Lower leg skin (tissue), 4 donors: ENCODE measurements at regions not wholly inside any gene's neighbourhood (a gene's known extent, or its start where the extent isn't known, plus 50 kb on each side); places are given as distances from the start of the nearest gene placed in this dataset.

ENCODE experiments used
- DNase-seq, 2 donors: peaks; one replicate each; pipeline ENCODE4 v3.0.0-alpha.2; 2019; ENCODE audit warnings: low spot score in 2 of 2
- H3K4me3 ChIP-seq: fragments of 200-600 bp; sonication (generic); 2 replicates; pipeline ENCODE4 v1.5.1; 2017; ENCODE audit warnings: mild to moderate bottlenecking, low read depth; ENCODE audit not compliant: poor library complexity, severe bottlenecking
- POLR2A ChIP-seq, 2 donors: fragments of 450-650 bp; IDR thresholded peaks; one replicate each; pipeline ENCODE4 v1.6.1; 2016 to 2017; ENCODE audit warnings: antibody characterized with exemption in 2 of 2, mild to moderate bottlenecking in 1 of 2, moderate library complexity in 1 of 2
- WGBS, 2 donors: methylation state at CpG; one replicate each; pipeline ENCODE4 v1.1.5; 2018; 5-methylcytosine and 5-hydroxymethylcytosine counted together
- intact Hi-C: fragments of 100-400 bp; cut with DNase I; formaldehyde crosslinking; loops from one replicate; pipeline ENCODE4 v1.15.0; 2023; ENCODE audit warnings: low total_unique reads
- microRNA-seq, 2 donors: library from miRNA; unstranded; fragments of <30 nt; microRNA quantifications; one replicate each; pipeline ENCODE4, GENCODE V29; 2016; ENCODE audit warnings: borderline replicate concordance in 2 of 2, borderline number of aligned reads in 1 of 2
- TF ChIP-seq, protein P1 (sequence below), 3 donors: fragments of 450-650 bp; IDR thresholded peaks; one replicate each; pipeline ENCODE4 v1.5.1; 2016; ENCODE audit warnings: antibody characterized with exemption in 3 of 3, mild to moderate bottlenecking in 3 of 3, moderate library complexity in 2 of 3

DNA sequence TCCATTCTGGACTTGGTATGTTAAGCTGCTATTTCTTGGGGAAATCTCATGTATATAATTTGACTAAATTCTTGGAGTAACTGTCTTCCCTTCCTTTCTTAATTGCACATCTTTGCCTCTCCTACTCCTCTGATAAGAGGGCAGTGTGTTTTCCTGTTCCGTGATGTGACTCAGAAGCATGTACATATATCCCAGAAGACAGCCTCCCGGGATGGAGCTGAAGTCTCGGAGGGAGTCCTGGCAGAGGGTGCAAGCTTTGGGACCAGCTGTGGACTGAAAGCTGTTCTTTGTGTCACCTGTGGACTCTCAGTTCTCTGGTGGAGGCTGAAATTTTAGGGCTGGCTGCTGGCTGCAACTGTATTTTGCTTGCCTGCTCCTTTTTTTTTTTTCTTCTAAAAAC lies 54.7 kb upstream of the MGAT5 start:
- TF ChIP-seq, protein P1, sequence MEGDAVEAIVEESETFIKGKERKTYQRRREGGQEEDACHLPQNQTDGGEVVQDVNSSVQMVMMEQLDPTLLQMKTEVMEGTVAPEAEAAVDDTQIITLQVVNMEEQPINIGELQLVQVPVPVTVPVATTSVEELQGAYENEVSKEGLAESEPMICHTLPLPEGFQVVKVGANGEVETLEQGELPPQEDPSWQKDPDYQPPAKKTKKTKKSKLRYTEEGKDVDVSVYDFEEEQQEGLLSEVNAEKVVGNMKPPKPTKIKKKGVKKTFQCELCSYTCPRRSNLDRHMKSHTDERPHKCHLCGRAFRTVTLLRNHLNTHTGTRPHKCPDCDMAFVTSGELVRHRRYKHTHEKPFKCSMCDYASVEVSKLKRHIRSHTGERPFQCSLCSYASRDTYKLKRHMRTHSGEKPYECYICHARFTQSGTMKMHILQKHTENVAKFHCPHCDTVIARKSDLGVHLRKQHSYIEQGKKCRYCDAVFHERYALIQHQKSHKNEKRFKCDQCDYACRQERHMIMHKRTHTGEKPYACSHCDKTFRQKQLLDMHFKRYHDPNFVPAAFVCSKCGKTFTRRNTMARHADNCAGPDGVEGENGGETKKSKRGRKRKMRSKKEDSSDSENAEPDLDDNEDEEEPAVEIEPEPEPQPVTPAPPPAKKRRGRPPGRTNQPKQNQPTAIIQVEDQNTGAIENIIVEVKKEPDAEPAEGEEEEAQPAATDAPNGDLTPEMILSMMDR (IDR thresholded peaks at IDR 0.05) = no peak
- TF ChIP-seq POLR2A (IDR thresholded peaks at IDR 0.05) = no peak
- intact Hi-C loops = loop anchor here (10.0 kb wide), 1 partner anchor 74 kb away; no protein-coding TSS in a partner anchor

DNA sequence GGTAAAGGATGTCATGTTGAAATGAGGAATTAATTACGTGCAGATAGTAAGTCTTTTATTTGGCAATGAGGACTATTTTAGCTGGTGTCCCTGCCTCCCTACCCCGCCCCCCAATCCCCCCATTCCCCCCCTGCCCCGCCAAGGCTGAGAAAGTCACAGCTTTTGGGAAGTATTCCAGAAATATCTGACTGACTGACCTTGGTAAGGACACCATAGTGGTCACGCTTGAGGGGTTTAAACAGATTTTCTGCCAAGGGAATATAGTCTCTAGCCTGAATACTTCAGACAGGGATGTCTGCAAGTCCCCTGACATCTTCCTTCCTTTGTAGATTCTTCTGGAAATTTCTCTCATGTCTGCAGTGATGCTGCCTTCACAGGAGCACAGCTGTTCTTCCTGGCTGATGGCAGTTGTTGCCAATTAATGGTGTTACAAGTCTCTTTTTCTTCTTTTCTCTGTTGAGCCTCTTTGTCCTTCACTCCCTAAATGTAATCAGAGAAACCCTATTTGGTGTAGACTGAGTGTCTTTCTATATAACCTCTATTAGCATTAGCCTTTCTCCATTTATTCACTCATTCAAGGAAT lies 53.7 kb upstream of the MGAT5 start:
- 83 to 87% methylated on average over 4 of the region's 4 CpGs for WGBS, 2 donors
- no peak for DNase-seq
- intact Hi-C loops = no loop called here
- no peak overlapping the region for H3K4me3 ChIP-seq
- TF ChIP-seq POLR2A (IDR thresholded peaks at IDR 0.05) = no peak
- TF ChIP-seq, protein P1 (IDR thresholded peaks at IDR 0.05) = no peak

More for the DNA sequence above, 54.7 kb upstream of the MGAT5 start:
- DNase-seq = no peak
- 83 to 92% methylated on average over 3 of the region's 3 CpGs for WGBS, 2 donors
- no peak overlapping the region for H3K4me3 ChIP-seq

- H3K4me3 ChIP-seq = no peak overlapping the region
- WGBS, 2 donors = 95 to 97% methylated on average over 7 of the region's 7 CpGs
- TF ChIP-seq, protein P1 (IDR thresholded peaks at IDR 0.05) = no peak
- TF ChIP-seq POLR2A (IDR thresholded peaks at IDR 0.05) = no peak
- intact Hi-C loops = no loop called here
- DNase-seq = no peak
These were observed 52.3 kb upstream of the MGAT5 start for GRCh38 chr2:134201533-134201932.

GRCh38 chr2:134202371-134202770 lies 51.5 kb upstream of the MGAT5 start:
- no peak overlapping the region for H3K4me3 ChIP-seq
- intact Hi-C loops = no loop called here
- no peak for DNase-seq
- WGBS, 2 donors = 75 to 77% methylated on average over 4 of the region's 4 CpGs
- TF ChIP-seq, protein P1 (IDR thresholded peaks at IDR 0.05) = no peak
- no peak for TF ChIP-seq POLR2A (IDR thresholded peaks at IDR 0.05)

DNA sequence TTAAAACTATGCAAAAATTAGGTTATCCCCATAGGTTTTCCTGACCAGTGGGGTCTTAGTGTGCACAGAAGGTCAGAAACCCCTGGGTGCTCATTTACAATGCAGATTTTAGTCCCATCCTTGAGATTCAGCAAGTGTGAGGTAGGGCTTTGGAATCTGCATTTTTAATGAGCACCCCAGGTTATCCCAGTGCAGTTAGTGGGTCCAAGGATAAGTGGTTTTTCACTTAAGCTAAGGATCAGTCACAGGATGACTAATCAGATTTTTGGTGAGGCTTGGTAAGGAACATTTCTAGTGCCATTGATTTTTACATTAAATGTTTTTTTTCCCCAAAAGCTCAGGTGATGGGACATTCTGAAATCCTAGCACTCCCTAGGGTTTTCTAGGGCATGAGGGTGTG lies 50.7 kb upstream of the MGAT5 start:
- no peak for DNase-seq

More for the DNA sequence above, 50.7 kb upstream of the MGAT5 start:
- intact Hi-C loops = no loop called here
- TF ChIP-seq, protein P1 (IDR thresholded peaks at IDR 0.05) = no peak
- no peak for TF ChIP-seq POLR2A (IDR thresholded peaks at IDR 0.05)
- no peak overlapping the region for H3K4me3 ChIP-seq

Small RNA genes lying in the stretch of these regions (microRNA-seq; reads per million reads assigned to microRNA genes)
- gene MIR3679 = 1.7 to 2.7 reads per million in 2 donors
